Calu3 (cell line): ENCODE measurements at regions not wholly inside any gene's neighbourhood (a gene's known extent, or its start where the extent isn't known, plus 50 kb on each side); places are given as distances from the start of the nearest gene placed in this dataset.

Experiments used
- BruUV-seq: library from RNA; stranded (reverse); fragments of 400-500 nt; replicated peaks from 2 replicates; lab custom pipeline; 2021; lab: Mats Ljungman, UMichigan
- CTCF ChIA-PET: fragments of 300-600 bp; sonication (Branson Sonifier 250); formaldehyde crosslinking; loops from one replicate; lab custom pipeline; 2022; ENCODE audit warnings: antibody characterized with exemption; lab: Charles Lee
- DNase-seq: peaks from one replicate; pipeline ENCODE4 v3.0.0; 2022
- H3K27ac Mint-ChIP-seq: one replicate; pipeline ENCODE4 v1.8.0; 2022; ENCODE audit warnings: mixed read lengths; ENCODE audit not compliant: unreplicated experiment
- H3K27me3 Mint-ChIP-seq: one replicate; pipeline ENCODE4 v1.8.0; 2022; ENCODE audit warnings: mixed read lengths; ENCODE audit not compliant: unreplicated experiment
- H3K36me3 Mint-ChIP-seq: one replicate; pipeline ENCODE4 v1.8.0; 2022; ENCODE audit warnings: mild to moderate bottlenecking, moderate library complexity, mixed read lengths; ENCODE audit not compliant: insufficient read depth, unreplicated experiment
- H3K4me1 Mint-ChIP-seq: one replicate; pipeline ENCODE4 v1.8.0; 2022; ENCODE audit warnings: mild to moderate bottlenecking, low read depth, mixed read lengths; ENCODE audit not compliant: unreplicated experiment
- H3K4me3 Mint-ChIP-seq: one replicate; pipeline ENCODE4 v1.8.0; 2022; ENCODE audit warnings: mild to moderate bottlenecking, low read depth, moderate library complexity, mixed read lengths; ENCODE audit not compliant: unreplicated experiment
- H3K9me3 Mint-ChIP-seq: one replicate; pipeline ENCODE4 v1.8.0; 2022; ENCODE audit warnings: low read depth, mixed read lengths; ENCODE audit not compliant: unreplicated experiment
- CTCF ChIP-seq: fragments of 200-600 bp; IDR thresholded peaks from one replicate; pipeline ENCODE4 v1.8.0; 2022; ENCODE audit warnings: antibody characterized with exemption; ENCODE audit not compliant: unreplicated experiment
- intact Hi-C: fragments of 100-400 bp; cut with micrococcal nuclease; formaldehyde crosslinking; loops from one replicate; pipeline ENCODE4 v1.10.0; 2022; ENCODE audit not compliant: unreplicated experiment

- CTCF ChIA-PET: no interaction called here
- intact Hi-C loops: no loop called here
- Mint-ChIP-seq H3K9me3 (no peaks in the 10 kb centered on the region), H3K27ac (no peak overlapping the region), H3K36me3 (no peaks in the 10 kb centered on the region), H3K4me3 (no peak overlapping the region), H3K4me1 (no peaks in the 10 kb centered on the region), H3K27me3 (no peaks in the 10 kb centered on the region)
- no peak for TF ChIP-seq CTCF
- no TSS peak for BruUV-seq
- no peak for DNase-seq
These were observed 182.8 kb downstream of the SIPA1L2 start for GRCh38 chr1:232447125-232447524.

GRCh38 chr1:232445361-232446106 lies 184.4 kb downstream of the SIPA1L2 start:
- TF ChIP-seq CTCF: no peak
- H3K27me3 Mint-ChIP-seq: no peaks in the 10 kb centered on the region
- no peak overlapping the region for H3K27ac Mint-ChIP-seq
- H3K9me3 Mint-ChIP-seq: no peaks in the 10 kb centered on the region
- H3K4me1 Mint-ChIP-seq: no peaks in the 10 kb centered on the region
- BruUV-seq: no TSS peak
- no peak overlapping the region for H3K4me3 Mint-ChIP-seq
- DNase-seq: no peak
- CTCF ChIA-PET: no interaction called here
- intact Hi-C loops: no loop called here
- no peaks in the 10 kb centered on the region for H3K36me3 Mint-ChIP-seq

GRCh38 chr1:232443372-232443771 lies 186.6 kb downstream of the SIPA1L2 start:
- H3K4me1 Mint-ChIP-seq: no peaks in the 10 kb centered on the region
- no peak overlapping the region for H3K27ac Mint-ChIP-seq
- no TSS peak for BruUV-seq
- no peak for TF ChIP-seq CTCF
- H3K9me3 Mint-ChIP-seq: no peaks in the 10 kb centered on the region
- no peaks in the 10 kb centered on the region for H3K36me3 Mint-ChIP-seq
- no peak for DNase-seq
- intact Hi-C loops: no loop called here
- H3K27me3 Mint-ChIP-seq: no peaks in the 10 kb centered on the region
- CTCF ChIA-PET: no interaction called here
- H3K4me3 Mint-ChIP-seq: no peak overlapping the region

- Mint-ChIP-seq H3K27me3 (no peaks in the 10 kb centered on the region), H3K9me3 (no peaks in the 10 kb centered on the region), H3K4me1 (no peaks in the 10 kb centered on the region), H3K27ac (no peak overlapping the region), H3K36me3 (no peaks in the 10 kb centered on the region), H3K4me3 (no peak overlapping the region)
- BruUV-seq: no TSS peak
- CTCF ChIA-PET: interaction anchor here (0.5 kb wide), 1 partner anchor 1606 kb away, joined by 3 read pairs; no protein-coding TSS in a partner anchor
- DNase-seq: no peak
- intact Hi-C loops: no loop called here
- no peak for TF ChIP-seq CTCF
These were observed 188.9 kb downstream of the SIPA1L2 start for GRCh38 chr1:232441036-232441411.
